ENCODE measurements at regions not wholly inside any gene's neighbourhood (a gene's known extent, or its start where the extent isn't known, plus 50 kb on each side); places are given as distances from the start of the nearest gene placed in this dataset.

DNA sequence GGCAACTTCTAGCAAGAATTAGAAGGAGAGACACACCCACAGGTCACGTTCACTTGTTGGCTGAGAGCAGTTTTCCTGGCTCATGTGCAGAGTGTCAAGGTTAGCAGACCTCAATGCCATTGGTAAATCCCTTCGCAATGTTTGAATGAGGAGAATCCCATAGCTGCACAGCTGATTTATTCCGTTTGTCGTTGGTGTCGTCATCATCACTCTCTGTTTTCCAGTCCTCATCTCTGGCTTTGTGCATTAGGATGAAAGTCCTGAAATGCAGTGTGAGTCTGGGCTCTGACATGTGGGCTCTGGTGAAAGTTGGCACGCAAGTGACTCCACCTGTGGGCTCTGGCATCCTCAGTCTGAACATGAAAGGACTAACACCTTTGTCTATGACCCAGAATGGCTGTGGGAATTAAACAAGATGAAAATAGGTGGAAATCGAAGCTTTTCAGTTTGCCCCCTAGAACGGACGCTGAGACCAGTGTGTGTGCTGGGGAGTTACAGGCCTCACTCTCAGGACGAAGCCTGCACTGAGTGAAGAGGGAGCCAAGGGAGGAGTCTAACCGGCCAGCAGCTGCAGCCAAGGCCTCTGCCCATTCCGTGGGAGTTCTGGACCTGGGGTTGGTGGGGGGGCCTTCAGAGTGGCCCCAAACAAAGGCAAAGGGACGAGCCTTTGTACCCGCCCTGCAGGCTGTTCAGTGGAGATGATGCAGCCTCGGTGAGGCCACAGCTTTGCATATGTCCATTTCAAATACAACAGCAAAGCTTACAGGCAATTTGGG is 74.8 kb upstream of the ZNF516 start:
- DNase-seq: no peak

- DNase-seq: no peak
Observed at GRCh38 chr18:76568731-76569130, 73.7 kb upstream of the ZNF516 start.

GRCh38 chr18:76567835-76568445 is 72.9 kb upstream of the ZNF516 start:
- no peak for DNase-seq

- DNase-seq: no peak
Observed at GRCh38 chr18:76566987-76567386, 71.9 kb upstream of the ZNF516 start.

DNA sequence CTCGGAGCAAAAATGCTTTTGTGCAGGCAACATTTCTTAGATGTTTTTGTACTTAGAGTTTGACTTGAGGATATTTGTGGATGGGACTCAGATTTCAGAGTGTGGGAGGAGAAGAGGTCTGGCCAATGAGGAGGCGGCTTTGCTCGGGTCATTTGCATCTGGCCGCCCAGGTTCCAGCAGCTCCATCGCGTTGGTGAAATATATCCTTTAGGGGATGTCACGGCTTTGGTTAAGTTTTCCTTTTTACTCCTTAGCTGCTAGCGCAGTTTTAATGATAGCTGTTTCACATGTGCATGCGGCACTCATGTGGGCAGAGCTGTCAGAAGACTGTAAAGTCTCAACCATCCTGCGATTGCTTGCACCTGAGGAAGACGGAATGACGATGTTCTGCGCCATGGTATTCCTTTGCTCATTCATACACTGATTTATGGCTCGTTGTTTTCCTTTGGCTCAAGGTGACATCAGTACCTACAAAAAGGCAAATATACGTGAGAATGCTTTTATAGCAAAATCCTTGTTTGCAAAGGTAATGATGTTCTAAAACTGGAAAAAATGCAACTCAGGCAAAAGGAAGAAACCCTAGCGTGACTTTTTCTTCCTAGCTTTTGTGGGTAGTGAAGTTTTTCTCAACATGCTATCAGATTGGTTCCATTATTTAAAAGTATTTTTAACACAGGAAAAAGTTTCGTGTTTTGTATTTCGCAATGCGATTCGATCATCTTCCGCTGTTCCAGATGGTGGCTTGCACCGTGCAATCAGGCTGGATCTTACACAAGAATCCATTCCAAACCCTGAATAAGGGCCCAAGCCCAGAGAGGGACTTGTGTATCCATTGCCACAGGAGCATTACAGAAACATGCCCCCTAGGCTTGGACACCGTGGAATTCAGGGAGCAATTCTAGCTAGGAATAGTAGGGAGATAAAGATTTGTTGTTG is 70.5 kb upstream of the ZNF516 start:
- peak; percentile 89 for DNase-seq

DNA sequence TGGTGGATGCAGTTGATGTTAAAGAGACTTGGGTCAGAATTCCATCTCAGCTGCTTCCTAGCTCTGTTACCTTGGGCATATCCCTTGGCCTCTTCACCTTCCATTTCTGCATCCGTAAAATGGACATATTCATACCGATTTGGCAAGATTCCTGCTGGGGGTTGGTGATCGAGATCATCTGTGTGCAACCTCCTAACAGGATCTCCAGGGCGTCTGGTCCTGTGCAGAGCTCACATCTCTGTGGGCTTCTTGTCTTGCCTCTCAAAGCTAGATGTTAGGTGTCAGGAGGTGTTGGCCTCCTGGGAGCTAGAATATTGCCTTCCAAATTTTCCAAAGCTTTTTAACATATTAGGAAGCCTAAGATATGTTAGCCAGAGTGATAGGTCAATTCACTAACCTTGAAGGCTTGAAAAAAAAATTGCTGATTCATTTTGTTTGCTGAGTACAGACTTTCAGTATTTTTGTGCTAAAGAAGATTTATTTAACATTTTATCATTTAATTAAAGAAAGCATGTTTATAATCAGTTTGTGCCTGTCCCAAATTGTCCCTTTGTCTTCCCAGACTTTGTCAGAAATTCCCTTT is 69.7 kb upstream of the ZNF516 start:
- DNase-seq: no peak

- DNase-seq: no peak
Observed at GRCh38 chr18:76564117-76564516, 69.1 kb upstream of the ZNF516 start.

- no peak for DNase-seq
Observed at GRCh38 chr18:76562286-76563122, 67.5 kb upstream of the ZNF516 start.

DNA sequence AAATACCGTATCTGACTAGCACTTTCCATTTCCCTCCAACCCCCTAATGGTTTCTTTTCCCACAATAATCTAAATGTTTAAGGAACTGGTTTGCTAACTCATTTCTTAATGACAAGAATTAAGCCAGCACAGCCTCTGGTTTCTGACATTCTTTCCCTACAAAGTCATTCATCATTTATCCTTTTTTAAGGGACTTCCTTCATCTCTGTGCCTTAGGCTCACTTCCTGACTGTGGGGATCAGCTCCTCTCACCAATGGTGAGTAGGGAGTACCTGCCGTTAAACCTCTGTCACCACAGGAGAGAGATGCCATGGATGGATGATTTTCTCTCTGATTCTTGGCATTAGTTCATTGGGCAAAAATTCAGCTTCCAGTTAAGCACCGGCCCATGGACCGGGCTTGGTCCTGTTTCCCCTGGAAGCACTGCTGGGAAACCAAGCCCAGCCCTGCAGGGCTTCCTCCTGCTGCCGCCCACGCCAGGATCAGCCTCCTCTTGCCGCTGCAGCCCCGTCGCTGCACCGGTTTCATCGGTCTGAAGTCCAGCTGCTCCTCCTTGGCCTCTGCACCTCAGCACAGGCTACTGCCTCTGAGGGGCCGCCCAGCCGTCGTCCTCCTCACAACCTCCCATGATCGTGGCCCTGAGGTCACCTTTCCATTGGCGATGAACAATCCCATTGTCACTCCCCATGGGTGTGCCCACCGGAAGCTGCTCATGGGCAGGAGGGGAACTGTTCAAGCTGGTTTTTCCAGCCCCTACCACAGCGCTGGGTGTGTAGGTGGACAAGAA is 64.0 kb upstream of the ZNF516 start:
- no peak for DNase-seq

DNA sequence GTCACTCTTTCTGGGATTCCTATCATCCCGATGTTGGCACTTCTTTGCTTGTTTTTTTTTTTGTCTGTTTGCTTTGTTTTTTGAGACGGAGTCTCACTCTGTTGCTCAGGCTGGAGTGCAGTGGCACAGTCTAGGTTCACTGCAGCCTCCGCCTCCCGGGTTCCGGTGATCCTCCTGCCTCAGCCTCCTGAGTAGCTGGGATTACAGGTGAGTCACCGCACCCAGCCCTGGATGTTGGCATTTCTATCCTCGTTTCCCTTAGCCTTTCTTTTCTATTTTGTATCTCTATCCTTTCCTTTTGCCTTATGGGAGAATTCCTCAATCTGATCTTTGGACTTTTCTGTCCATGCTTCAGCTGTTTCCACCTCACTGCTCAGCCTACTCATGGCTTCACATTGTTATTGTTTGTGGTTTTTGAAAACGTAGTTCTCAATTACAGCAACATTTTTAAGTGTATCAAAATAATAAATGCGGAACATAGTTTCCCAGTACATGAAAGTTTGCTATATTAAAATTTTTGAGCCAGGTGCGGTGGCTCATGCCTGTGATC is 62.1 kb upstream of the ZNF516 start:
- no peak for DNase-seq

DNA sequence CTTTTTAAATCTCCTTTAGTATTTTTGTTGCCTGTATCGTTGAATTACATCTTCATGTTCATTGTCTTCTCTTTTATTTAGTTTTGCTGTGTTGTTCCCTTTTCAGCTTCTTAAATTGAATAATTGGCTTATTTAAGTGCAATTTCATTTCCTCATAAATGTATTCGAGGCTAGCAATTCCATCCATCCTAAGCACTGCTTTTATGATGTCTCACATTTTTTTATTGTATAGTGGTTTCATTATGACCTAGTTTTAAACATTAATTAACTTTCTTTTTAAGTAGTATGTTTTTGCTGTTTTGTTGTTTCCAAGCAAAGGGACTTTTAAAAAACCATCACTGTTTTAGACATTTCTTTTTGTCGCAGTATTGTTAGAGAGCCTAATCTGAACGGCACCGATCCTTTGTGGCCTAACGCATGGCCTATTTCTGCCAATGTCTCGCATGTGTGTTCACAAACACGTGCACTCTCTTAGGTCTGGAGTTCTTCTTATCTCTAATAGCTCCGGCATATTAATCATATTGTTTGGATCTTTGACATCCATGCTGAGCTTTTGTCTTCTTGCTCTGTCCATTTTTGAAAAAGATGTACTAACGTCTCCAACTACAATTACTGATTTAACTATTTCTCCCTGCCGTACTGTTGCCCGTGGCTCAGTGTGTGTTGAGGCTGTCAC is 59.6 kb upstream of the ZNF516 start:
- no peak for DNase-seq

- no peak for DNase-seq
Observed at GRCh38 chr18:76553715-76554546, 58.9 kb upstream of the ZNF516 start.

GRCh38 chr18:76548541-76548940 is 53.5 kb upstream of the ZNF516 start:
- no peak for DNase-seq

GRCh38 chr18:76547296-76547695 is 52.3 kb upstream of the ZNF516 start:
- no peak for DNase-seq

DNA sequence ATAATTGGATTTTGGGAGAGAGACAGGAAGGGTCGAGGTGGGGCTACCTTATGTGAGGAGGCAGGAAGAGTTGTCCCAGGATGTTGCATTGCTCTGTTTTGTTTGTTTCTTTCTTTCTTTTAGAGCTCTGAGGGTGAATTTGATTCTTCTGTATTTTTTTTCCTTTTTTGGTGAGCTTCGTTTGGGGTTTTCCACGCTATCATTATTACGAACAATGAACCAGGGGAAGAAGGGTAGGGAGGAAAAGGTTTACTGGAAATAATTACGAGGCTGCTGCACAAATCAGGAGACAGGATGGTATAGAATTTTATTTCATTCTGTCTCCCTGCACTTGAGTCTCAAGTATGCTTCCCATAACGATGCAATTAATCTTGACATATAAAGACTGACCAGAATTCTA is 51.4 kb upstream of the ZNF516 start:
- no peak for DNase-seq

GRCh38 chr18:76546088-76546435 is 51.0 kb upstream of the ZNF516 start:
- DNase-seq: no peak

GRCh38 chr18:76545433-76546087 is 50.5 kb upstream of the ZNF516 start:
- DNase-seq: no peak

- no peak for DNase-seq
Observed at GRCh38 chr18:76544511-76545345, 49.7 kb upstream of the ZNF516 start.
